ENCODE measurements at regions not wholly inside any gene's neighbourhood (a gene's known extent, or its start where the extent isn't known, plus 50 kb on each side); places are given as distances from the start of the nearest gene placed in this dataset.

- H3K9ac ChIP-seq (ENCODE audit: low read depth, low read length) = no peak overlapping the region
- H3K36me3 ChIP-seq (ENCODE audit: control insufficient read depth, insufficient read depth, low read length) = no peaks in the 10 kb centered on the region
- no peaks in the 10 kb centered on the region; the same call in 1 of the 2 replicates for H3K4me1 ChIP-seq (ENCODE audit: control insufficient read depth, insufficient read depth, low read length)
- H3K4me3 ChIP-seq (ENCODE audit: low read depth, low read length) = no peak overlapping the region
- no peak overlapping the region for H3K27ac ChIP-seq (ENCODE audit: low read depth, low read length)
- H3K27me3 ChIP-seq (ENCODE audit: control insufficient read depth, insufficient read depth, low read length) = no peaks in the 10 kb centered on the region
- H3K9me3 ChIP-seq (ENCODE audit: control insufficient read depth, insufficient read depth, low read length) = no peaks in the 10 kb centered on the region
Observed at GRCh38 chr12:98439981-98440581, 75.3 kb upstream of the TMPO start.

DNA sequence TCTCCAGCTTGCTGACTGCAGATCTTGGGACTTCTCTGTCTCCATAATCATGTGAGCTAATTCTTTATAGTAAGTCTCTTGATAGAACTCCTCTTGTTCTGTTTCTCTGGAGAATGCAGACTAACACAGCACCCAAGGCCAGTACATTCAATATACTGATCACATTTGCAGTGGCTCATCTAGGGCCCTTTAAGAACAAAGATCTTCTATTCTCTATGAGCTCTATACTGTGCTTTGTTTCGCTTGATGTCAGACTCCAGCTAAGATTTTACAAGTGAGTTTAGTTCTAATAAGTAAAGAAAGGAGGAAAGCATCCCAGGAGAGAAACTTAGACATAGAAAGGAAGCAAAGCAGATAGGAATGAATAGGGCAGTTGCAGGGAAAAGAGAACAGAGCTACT is 69.3 kb upstream of the TMPO start:
- H3K27ac ChIP-seq (ENCODE audit: low read depth, low read length) = no peak overlapping the region
- peaks cover 4% of the 10 kb centered on the region; the same call in 1 of the 2 replicates for H3K4me1 ChIP-seq (ENCODE audit: control insufficient read depth, insufficient read depth, low read length)
- no peak overlapping the region for H3K9ac ChIP-seq (ENCODE audit: low read depth, low read length)

GRCh38 chr12:98446682-98447081 is 68.7 kb upstream of the TMPO start:
- Histone ChIP-seq H3K9ac (ENCODE audit: low read depth, low read length) (no peak overlapping the region), H3K27me3 (ENCODE audit: control insufficient read depth, insufficient read depth, low read length) (no peaks in the 10 kb centered on the region), H3K4me3 (ENCODE audit: low read depth, low read length) (no peak overlapping the region), H3K36me3 (ENCODE audit: control insufficient read depth, insufficient read depth, low read length) (no peaks in the 10 kb centered on the region), H3K4me1 (ENCODE audit: control insufficient read depth, insufficient read depth, low read length) (peaks cover 4% of the 10 kb centered on the region; the same call in 1 of the 2 replicates), H3K27ac (ENCODE audit: low read depth, low read length) (no peak overlapping the region), H3K9me3 (ENCODE audit: control insufficient read depth, insufficient read depth, low read length) (no peaks in the 10 kb centered on the region)

More for the DNA sequence above, 69.3 kb upstream of the TMPO start:
- Histone ChIP-seq H3K4me3 (ENCODE audit: low read depth, low read length) (no peak overlapping the region), H3K36me3 (ENCODE audit: control insufficient read depth, insufficient read depth, low read length) (no peaks in the 10 kb centered on the region), H3K27me3 (ENCODE audit: control insufficient read depth, insufficient read depth, low read length) (no peaks in the 10 kb centered on the region), H3K9me3 (ENCODE audit: control insufficient read depth, insufficient read depth, low read length) (no peaks in the 10 kb centered on the region)

- H3K9ac ChIP-seq (ENCODE audit: low read depth, low read length) = no peak overlapping the region
- no peaks in the 10 kb centered on the region for H3K27me3 ChIP-seq (ENCODE audit: control insufficient read depth, insufficient read depth, low read length)
- no peak overlapping the region for H3K4me3 ChIP-seq (ENCODE audit: low read depth, low read length)
- no peaks in the 10 kb centered on the region for H3K36me3 ChIP-seq (ENCODE audit: control insufficient read depth, insufficient read depth, low read length)
- no peak overlapping the region for H3K27ac ChIP-seq (ENCODE audit: low read depth, low read length)
- peaks cover 4% of the 10 kb centered on the region; the same call in 1 of the 2 replicates for H3K4me1 ChIP-seq (ENCODE audit: control insufficient read depth, insufficient read depth, low read length)
- no peaks in the 10 kb centered on the region for H3K9me3 ChIP-seq (ENCODE audit: control insufficient read depth, insufficient read depth, low read length)
Observed at GRCh38 chr12:98449584-98449983, 65.8 kb upstream of the TMPO start.

GRCh38 chr12:98453070-98453469 is 62.3 kb upstream of the TMPO start:
- Histone ChIP-seq H3K9me3 (ENCODE audit: control insufficient read depth, insufficient read depth, low read length) (no peaks in the 10 kb centered on the region), H3K27ac (ENCODE audit: low read depth, low read length) (no peak overlapping the region), H3K27me3 (ENCODE audit: control insufficient read depth, insufficient read depth, low read length) (peaks cover 12% of the 10 kb centered on the region; the same call in 1 of the 2 replicates), H3K9ac (ENCODE audit: low read depth, low read length) (no peak overlapping the region), H3K36me3 (ENCODE audit: control insufficient read depth, insufficient read depth, low read length) (no peaks in the 10 kb centered on the region), H3K4me3 (ENCODE audit: low read depth, low read length) (no peak overlapping the region), H3K4me1 (ENCODE audit: control insufficient read depth, insufficient read depth, low read length) (peaks cover 10% of the 10 kb centered on the region; the same call in 1 of the 2 replicates)

GRCh38 chr12:98453492-98453891 is 61.9 kb upstream of the TMPO start:
- Histone ChIP-seq H3K27ac (ENCODE audit: low read depth, low read length) (no peak overlapping the region), H3K4me3 (ENCODE audit: low read depth, low read length) (no peak overlapping the region), H3K9ac (ENCODE audit: low read depth, low read length) (no peak overlapping the region), H3K4me1 (ENCODE audit: control insufficient read depth, insufficient read depth, low read length) (peaks cover 6% of the 10 kb centered on the region; the same call in 1 of the 2 replicates), H3K36me3 (ENCODE audit: control insufficient read depth, insufficient read depth, low read length) (no peaks in the 10 kb centered on the region), H3K9me3 (ENCODE audit: control insufficient read depth, insufficient read depth, low read length) (no peaks in the 10 kb centered on the region), H3K27me3 (ENCODE audit: control insufficient read depth, insufficient read depth, low read length) (peaks cover 12% of the 10 kb centered on the region; the same call in 1 of the 2 replicates)

DNA sequence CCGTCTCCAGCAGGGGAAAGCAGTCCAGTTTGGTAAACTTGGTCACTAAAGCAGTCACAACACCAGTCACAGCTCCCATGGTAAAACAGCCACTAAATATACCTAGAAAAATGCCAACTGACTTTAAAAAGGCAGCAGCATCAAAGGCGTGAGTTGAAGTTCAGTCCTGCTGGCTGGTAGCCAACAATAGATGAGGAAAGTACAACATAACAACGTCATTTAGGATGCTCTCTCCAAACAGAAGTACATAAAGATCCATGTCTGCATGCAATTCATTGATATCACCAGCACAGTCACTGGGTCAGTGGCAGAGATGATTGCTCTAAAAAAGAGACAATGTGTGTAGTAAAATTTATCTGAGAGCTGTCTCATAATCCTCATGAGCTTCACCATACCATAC is 59.3 kb upstream of the TMPO start:
- Histone ChIP-seq H3K9me3 (ENCODE audit: control insufficient read depth, insufficient read depth, low read length) (no peaks in the 10 kb centered on the region), H3K4me1 (ENCODE audit: control insufficient read depth, insufficient read depth, low read length) (peaks cover 6% of the 10 kb centered on the region; the same call in 1 of the 2 replicates), H3K27me3 (ENCODE audit: control insufficient read depth, insufficient read depth, low read length) (peaks cover 12% of the 10 kb centered on the region; the same call in 1 of the 2 replicates), H3K4me3 (ENCODE audit: low read depth, low read length) (no peak overlapping the region), H3K36me3 (ENCODE audit: control insufficient read depth, insufficient read depth, low read length) (no peaks in the 10 kb centered on the region), H3K9ac (ENCODE audit: low read depth, low read length) (no peak overlapping the region), H3K27ac (ENCODE audit: low read depth, low read length) (no peak overlapping the region)

GRCh38 chr12:98456576-98457573 is 58.5 kb upstream of the TMPO start:
- Histone ChIP-seq H3K9me3 (ENCODE audit: control insufficient read depth, insufficient read depth, low read length) (no peaks in the 10 kb centered on the region), H3K36me3 (ENCODE audit: control insufficient read depth, insufficient read depth, low read length) (no peaks in the 10 kb centered on the region), H3K27me3 (ENCODE audit: control insufficient read depth, insufficient read depth, low read length) (peaks cover 12% of the 10 kb centered on the region; the same call in 1 of the 2 replicates), H3K4me3 (ENCODE audit: low read depth, low read length) (peak overlapping the region; percentile 46), H3K4me1 (ENCODE audit: control insufficient read depth, insufficient read depth, low read length) (peaks cover 6% of the 10 kb centered on the region; the same call in 1 of the 2 replicates), H3K9ac (ENCODE audit: low read depth, low read length) (peak overlapping the region; percentile 33; the same call in 1 of the 2 replicates), H3K27ac (ENCODE audit: low read depth, low read length) (peak overlapping the region; percentile 51)

GRCh38 chr12:98464190-98464589 is 51.2 kb upstream of the TMPO start:
- no peak overlapping the region for H3K27ac ChIP-seq (ENCODE audit: low read depth, low read length)

DNA sequence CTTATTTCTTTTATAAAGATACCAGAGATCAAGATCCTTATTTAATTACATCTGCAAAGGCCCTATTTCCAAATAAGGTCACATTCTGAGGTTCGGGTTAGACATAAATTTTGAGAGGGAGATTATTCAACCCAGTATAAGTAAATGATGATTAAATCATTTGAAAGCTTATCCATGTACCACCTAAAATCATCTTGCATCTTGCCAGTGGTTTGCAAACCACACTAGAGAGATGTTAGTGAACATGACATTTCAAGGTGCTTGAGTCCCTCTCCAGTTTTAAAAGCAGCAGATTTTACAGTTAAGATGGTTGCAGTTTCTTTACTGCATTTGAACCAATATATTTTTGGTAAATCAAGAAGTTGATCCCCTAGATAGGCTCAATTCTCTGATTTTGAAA is 49.9 kb upstream of the TMPO start:
- H3K4me3 ChIP-seq (ENCODE audit: low read depth, low read length) = no peak overlapping the region
- H3K27me3 ChIP-seq (ENCODE audit: control insufficient read depth, insufficient read depth, low read length) = no peaks in the 10 kb centered on the region
- no peak overlapping the region for H3K9ac ChIP-seq (ENCODE audit: low read depth, low read length)

More at GRCh38 chr12:98464190-98464589, 51.2 kb upstream of the TMPO start:
- no peak overlapping the region for H3K4me3 ChIP-seq (ENCODE audit: low read depth, low read length)
- no peaks in the 10 kb centered on the region for H3K4me1 ChIP-seq (ENCODE audit: control insufficient read depth, insufficient read depth, low read length)
- no peaks in the 10 kb centered on the region for H3K27me3 ChIP-seq (ENCODE audit: control insufficient read depth, insufficient read depth, low read length)
- H3K36me3 ChIP-seq (ENCODE audit: control insufficient read depth, insufficient read depth, low read length) = no peaks in the 10 kb centered on the region
- H3K9me3 ChIP-seq (ENCODE audit: control insufficient read depth, insufficient read depth, low read length) = no peaks in the 10 kb centered on the region
- H3K9ac ChIP-seq (ENCODE audit: low read depth, low read length) = no peak overlapping the region

More for the DNA sequence above, 49.9 kb upstream of the TMPO start:
- no peaks in the 10 kb centered on the region for H3K4me1 ChIP-seq (ENCODE audit: control insufficient read depth, insufficient read depth, low read length)
- no peaks in the 10 kb centered on the region for H3K9me3 ChIP-seq (ENCODE audit: control insufficient read depth, insufficient read depth, low read length)
- H3K36me3 ChIP-seq (ENCODE audit: control insufficient read depth, insufficient read depth, low read length) = no peaks in the 10 kb centered on the region
- no peak overlapping the region for H3K27ac ChIP-seq (ENCODE audit: low read depth, low read length)

All from HUES48 (cell line).